Trophoblast cell (in vitro differentiated cells and primary cell): ENCODE measurements at regions not wholly inside any gene's neighbourhood (a gene's known extent, or its start where the extent isn't known, plus 50 kb on each side); places are given as distances from the start of the nearest gene placed in this dataset.

Experiments used
- DNase-seq, 2 donors: peaks; one replicate each; pipeline ENCODE4 v3.0.0-alpha.2; 2016
- H2AFZ ChIP-seq: 2 replicates; pipeline ENCODE4 v1.6.1; 2013; ENCODE audit warnings: low read length, moderate library complexity, mild to moderate bottlenecking; ENCODE audit not compliant: insufficient read depth, poor library complexity
- H2AK5ac ChIP-seq: 2 replicates; pipeline ENCODE4 v1.6.1; 2013; ENCODE audit warnings: mild to moderate bottlenecking, low read length
- H2BK120ac ChIP-seq: 2 replicates; pipeline ENCODE4 v1.6.1; 2013; ENCODE audit warnings: low read length, mild to moderate bottlenecking, moderate library complexity; ENCODE audit not compliant: insufficient read depth, poor library complexity
- H2BK12ac ChIP-seq: 2 replicates; pipeline ENCODE4 v1.6.1; 2013; ENCODE audit warnings: mild to moderate bottlenecking, low read length, moderate library complexity
- H2BK5ac ChIP-seq: 2 replicates; pipeline ENCODE4 v1.6.1; 2013; ENCODE audit warnings: low read length, low read depth, moderate library complexity, mild to moderate bottlenecking; ENCODE audit not compliant: poor library complexity
- H3K14ac ChIP-seq: 2 replicates; pipeline ENCODE4 v1.6.1; 2013; ENCODE audit warnings: mild to moderate bottlenecking, low read length
- H3K18ac ChIP-seq: 2 replicates; pipeline ENCODE4 v1.6.1; 2013; ENCODE audit warnings: mild to moderate bottlenecking, low read length
- H3K23ac ChIP-seq: 2 replicates; pipeline ENCODE4 v1.6.1; 2013; ENCODE audit warnings: low read length
- H3K27ac ChIP-seq: 2 replicates; pipeline ENCODE4 v1.5.1; 2013; ENCODE audit warnings: low read depth, mild to moderate bottlenecking, inconsistent platforms, low read length, moderate library complexity
- H3K27me3 ChIP-seq: 2 replicates; pipeline ENCODE4 v1.6.1; 2013; ENCODE audit warnings: inconsistent platforms, mild to moderate bottlenecking, low read length, moderate library complexity; ENCODE audit not compliant: insufficient read depth
- H3K36me3 ChIP-seq, 2 experiments: 1 replicate in 1 of 2; 2 replicates in 1 of 2; pipeline ENCODE4 v1.6.1; 2013; ENCODE audit warnings: low read length in 2 of 2, mild to moderate bottlenecking in 2 of 2, moderate library complexity in 1 of 2; ENCODE audit not compliant: insufficient read depth in 2 of 2, control insufficient read depth in 1 of 2
- H3K4ac ChIP-seq: 2 replicates; pipeline ENCODE4 v1.6.1; 2013; ENCODE audit warnings: low read depth, mild to moderate bottlenecking, low read length, moderate library complexity
- H3K4me1 ChIP-seq, 2 experiments: 1 replicate in 1 of 2; 2 replicates in 1 of 2; pipeline ENCODE4 v1.6.1; 2013; ENCODE audit warnings: low read length in 2 of 2, mild to moderate bottlenecking in 2 of 2, moderate library complexity in 1 of 2; ENCODE audit not compliant: insufficient read depth in 2 of 2, control insufficient read depth in 1 of 2
- H3K4me2 ChIP-seq: 2 replicates; pipeline ENCODE4 v1.6.1; 2013; ENCODE audit warnings: inconsistent platforms, mild to moderate bottlenecking, low read length, moderate library complexity
- H3K4me3 ChIP-seq: 2 replicates; pipeline ENCODE4 v1.5.1; 2013; ENCODE audit warnings: mild to moderate bottlenecking, low read depth, low read length, inconsistent platforms
- H3K79me1 ChIP-seq: one replicate; pipeline ENCODE4 v1.6.1; 2013; ENCODE audit warnings: low read length
- H3K79me2 ChIP-seq: 2 replicates; pipeline ENCODE4 v1.6.1; 2013; ENCODE audit warnings: low read length, mild to moderate bottlenecking; ENCODE audit not compliant: control insufficient read depth, insufficient read depth, poor library complexity
- H3K9ac ChIP-seq: 2 replicates; pipeline ENCODE4 v1.6.1; 2013; ENCODE audit warnings: mild to moderate bottlenecking, low read length
- H3K9me3 ChIP-seq: 2 replicates; pipeline ENCODE4 v1.6.1; 2013; ENCODE audit warnings: low read depth, mild to moderate bottlenecking, control low read depth, inconsistent platforms, low read length; ENCODE audit not compliant: insufficient read depth
- H4K12ac ChIP-seq: 2 replicates; pipeline ENCODE4 v1.6.1; 2013; ENCODE audit warnings: low read depth, mild to moderate bottlenecking, low read length, moderate library complexity
- H4K8ac ChIP-seq: 2 replicates; pipeline ENCODE4 v1.6.1; 2013; ENCODE audit warnings: low read depth, mild to moderate bottlenecking, low read length, moderate library complexity
- H4K91ac ChIP-seq: one replicate; pipeline ENCODE4 v1.6.1; 2013; ENCODE audit warnings: low read depth, mild to moderate bottlenecking, low read length, moderate library complexity
- WGBS: extraction: QIAGEN DNeasy Blood & Tissue Kit; methylation state at CpG from one replicate; pipeline ENCODE4 v1.1.7; 2013; ENCODE audit warnings: missing lambda C conversion rate; ENCODE audit not compliant: insufficient read length, insufficient coverage; ENCODE audit errors: extremely low coverage; 5-methylcytosine and 5-hydroxymethylcytosine counted together

DNA sequence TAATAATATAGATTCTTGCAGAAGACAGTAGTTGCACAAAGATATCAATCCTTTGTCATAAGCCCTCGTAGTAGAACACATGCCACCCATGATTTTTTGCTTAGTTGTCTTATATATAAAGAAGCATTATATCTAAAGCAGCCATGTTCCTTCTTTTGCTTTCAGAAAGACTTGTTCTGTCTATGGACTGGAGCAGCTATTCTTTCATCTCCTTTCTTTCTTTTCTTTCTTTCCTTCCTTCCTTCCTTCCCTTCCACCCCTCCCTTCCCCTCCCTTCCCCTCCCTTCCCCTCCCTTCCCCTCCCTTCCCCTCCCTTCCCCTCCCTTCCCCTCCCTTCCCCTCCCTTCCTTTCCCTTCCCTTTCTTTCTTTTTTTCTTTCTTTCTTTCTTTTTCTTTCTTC is 104.0 kb upstream of the HS3ST4 start:
- H3K36me3 ChIP-seq = no peaks in the 10 kb centered on the region
- no peaks in the 10 kb centered on the region for H3K79me1 ChIP-seq
- no peak overlapping the region for H3K4ac ChIP-seq
- H3K14ac ChIP-seq = no peak overlapping the region
- no peak overlapping the region for H2BK12ac ChIP-seq
- H3K79me2 ChIP-seq = no peaks in the 10 kb centered on the region
- no peak overlapping the region for H3K27ac ChIP-seq
- no CpG with 5 or more reads among the region's 1 CpG for WGBS
- DNase-seq = no peak
- peaks cover 2% of the 10 kb centered on the region for H3K9me3 ChIP-seq
- H2AFZ ChIP-seq = no peak overlapping the region
- no peak overlapping the region for H2AK5ac ChIP-seq
- H2BK5ac ChIP-seq = no peak overlapping the region
- no peak overlapping the region for H4K8ac ChIP-seq
- H3K9ac ChIP-seq = no peak overlapping the region
- no peaks in the 10 kb centered on the region for H3K27me3 ChIP-seq
- H4K91ac ChIP-seq = no peak overlapping the region
- no peak overlapping the region for H3K4me3 ChIP-seq
- no peaks in the 10 kb centered on the region for H3K4me1 ChIP-seq
- no peak overlapping the region for H3K4me2 ChIP-seq
- H2BK120ac ChIP-seq = no peak overlapping the region
- no peak overlapping the region for H3K18ac ChIP-seq
- H4K12ac ChIP-seq = no peak overlapping the region
- no peak overlapping the region for H3K23ac ChIP-seq

DNA sequence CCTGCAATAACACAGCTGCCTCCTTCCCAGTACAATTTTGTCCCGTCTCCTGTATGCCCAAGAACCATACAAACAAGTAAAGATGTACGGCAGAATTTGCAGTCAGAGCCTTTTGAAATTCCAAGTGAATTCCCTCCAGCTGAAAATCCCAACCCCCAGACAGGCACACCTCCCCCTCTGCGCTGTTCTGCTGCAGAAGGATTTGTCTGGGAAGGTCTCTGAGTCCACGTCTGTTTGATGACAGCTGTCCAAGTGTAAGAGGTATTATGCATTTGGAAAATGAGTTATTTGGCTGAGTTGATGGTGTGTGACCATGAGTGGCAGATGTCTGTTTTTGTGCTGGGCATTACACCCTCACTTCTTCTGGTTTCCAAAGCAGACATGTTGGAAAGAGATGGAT is 104.9 kb upstream of the HS3ST4 start:
- no peak for DNase-seq
- no peaks in the 10 kb centered on the region for H3K79me2 ChIP-seq
- no CpG with 5 or more reads among the region's 4 CpGs for whole genome bisulfite sequencing
- H3K23ac ChIP-seq = no peak overlapping the region
- H3K9ac ChIP-seq = no peak overlapping the region
- no peaks in the 10 kb centered on the region for H3K4me1 ChIP-seq
- no peak overlapping the region for H2BK5ac ChIP-seq
- no peak overlapping the region for H3K14ac ChIP-seq
- H2AK5ac ChIP-seq = no peak overlapping the region
- H2BK120ac ChIP-seq = no peak overlapping the region
- H4K12ac ChIP-seq = no peak overlapping the region
- no peak overlapping the region for H3K4me3 ChIP-seq
- no peak overlapping the region for H4K91ac ChIP-seq
- no peaks in the 10 kb centered on the region for H3K36me3 ChIP-seq
- no peaks in the 10 kb centered on the region for H3K27me3 ChIP-seq
- no peak overlapping the region for H3K4me2 ChIP-seq
- no peak overlapping the region for H3K4ac ChIP-seq
- H2BK12ac ChIP-seq = no peak overlapping the region
- H3K18ac ChIP-seq = no peak overlapping the region
- no peak overlapping the region for H4K8ac ChIP-seq
- no peak overlapping the region for H3K27ac ChIP-seq
- H3K9me3 ChIP-seq = peaks cover 2% of the 10 kb centered on the region
- H3K79me1 ChIP-seq = no peaks in the 10 kb centered on the region
- no peak overlapping the region for H2AFZ ChIP-seq

DNA sequence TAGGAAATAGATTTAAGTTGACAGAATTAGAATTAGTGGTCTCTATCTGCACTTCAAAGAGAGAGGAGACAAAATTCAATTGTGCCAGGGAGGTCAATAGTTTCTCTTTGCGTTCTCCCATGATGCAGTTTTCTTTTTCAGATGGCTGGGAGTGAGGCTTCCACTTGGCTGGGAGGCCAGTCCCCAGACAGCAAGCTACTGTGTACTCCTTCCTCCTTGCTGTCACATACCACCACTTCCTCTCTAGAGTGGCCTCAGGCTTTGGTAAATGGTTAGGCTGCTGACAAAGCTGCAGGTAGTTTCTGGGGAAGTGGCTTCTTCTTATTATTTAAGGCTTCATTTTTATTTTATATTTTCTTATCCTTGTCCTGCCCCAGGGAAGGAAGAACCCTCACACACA is 106.2 kb upstream of the HS3ST4 start:
- H3K9me3 ChIP-seq = peaks cover 2% of the 10 kb centered on the region
- H3K4ac ChIP-seq = no peak overlapping the region
- no peak overlapping the region for H3K27ac ChIP-seq
- H2BK12ac ChIP-seq = no peak overlapping the region
- no peaks in the 10 kb centered on the region for H3K4me1 ChIP-seq
- H4K8ac ChIP-seq = no peak overlapping the region
- no peaks in the 10 kb centered on the region for H3K27me3 ChIP-seq
- H3K4me2 ChIP-seq = no peak overlapping the region
- DNase-seq = no peak
- H3K4me3 ChIP-seq = no peak overlapping the region
- no peak overlapping the region for H3K23ac ChIP-seq
- no peak overlapping the region for H2BK5ac ChIP-seq
- no peak overlapping the region for H2BK120ac ChIP-seq
- no peaks in the 10 kb centered on the region for H3K79me1 ChIP-seq
- H3K14ac ChIP-seq = no peak overlapping the region
- no peak overlapping the region for H3K18ac ChIP-seq
- no peak overlapping the region for H4K12ac ChIP-seq
- H4K91ac ChIP-seq = no peak overlapping the region
- no peak overlapping the region for H2AK5ac ChIP-seq
- H2AFZ ChIP-seq = no peak overlapping the region
- no peaks in the 10 kb centered on the region for H3K79me2 ChIP-seq
- no peaks in the 10 kb centered on the region for H3K36me3 ChIP-seq
- WGBS = no CpG with 5 or more reads among the region's 1 CpG
- H3K9ac ChIP-seq = no peak overlapping the region

DNA sequence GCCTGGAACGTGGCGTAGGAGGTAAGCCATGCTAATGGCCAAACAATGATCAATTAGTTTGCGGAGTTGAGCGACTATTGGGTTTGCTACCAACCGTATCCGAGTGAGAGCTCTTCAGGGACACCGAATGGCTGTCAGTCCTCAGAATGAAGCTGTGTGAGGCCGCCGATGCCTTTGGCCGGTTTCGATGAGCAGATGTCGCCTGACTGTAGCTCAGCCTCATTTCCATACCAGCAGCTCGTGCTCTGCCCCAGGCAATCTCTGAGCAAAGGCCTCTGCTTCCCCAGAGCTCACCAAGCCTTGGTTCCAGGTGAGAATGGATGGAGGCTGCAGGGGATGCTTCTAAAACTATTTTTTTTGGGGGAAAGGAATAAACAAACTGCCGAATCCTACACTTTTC is 111.7 kb upstream of the HS3ST4 start:
- Histone ChIP-seq H4K8ac (peak overlapping the region; percentile 4), H3K79me2 (peaks cover 4% of the 10 kb centered on the region), H3K4me1 (peaks cover 17 to 27% of the 10 kb centered on the region in 2 experiments), H3K4ac (no peak overlapping the region), H3K9me3 (peaks cover 4% of the 10 kb centered on the region), H2BK120ac (peak overlapping the region; percentile 21), H4K91ac (peak overlapping the region; percentile 15), H3K4me3 (no peak overlapping the region), H4K12ac (no peak overlapping the region), H2BK12ac (peak overlapping the region; percentile 46), H3K4me2 (no peak overlapping the region), H3K36me3 (no peaks in the 10 kb centered on the region), H3K9ac (no peak overlapping the region), H3K14ac (no peak overlapping the region), H3K27ac (no peak overlapping the region), H2AFZ (no peak overlapping the region), H3K18ac (no peak overlapping the region), H3K27me3 (no peaks in the 10 kb centered on the region), H2BK5ac (no peak overlapping the region), H3K23ac (no peak overlapping the region), H2AK5ac (no peak overlapping the region), H3K79me1 (peaks cover 23% of the 10 kb centered on the region)
- WGBS = no CpG with 5 or more reads among the region's 14 CpGs
- peak; percentile 12 to 64 for DNase-seq
